Pancreas (tissue), 10 donors: ENCODE measurements at regions not wholly inside any gene's neighbourhood (a gene's known extent, or its start where the extent isn't known, plus 50 kb on each side); places are given as distances from the start of the nearest gene placed in this dataset.

Experiments
- ATAC-seq, 4 donors: fragments of 200-7000 bp; cut with Tn5 transposase; one replicate each; pipeline versions ENCODE4 v1.8.0 to v1.9.1; 2020; ENCODE audit warnings: mild to moderate bottlenecking in 4 of 4, moderate library complexity in 4 of 4
- DNase-seq, 6 donors: peaks; one replicate each; pipeline ENCODE4 v3.0.0-alpha.2; 2020
- FAIRE-seq: peaks from 2 replicates; lab custom pipeline; 2012; peaks lifted over from hg19 to GRCh38; lab: Jason Lieb, UNC
- H3K27ac ChIP-seq, 4 donors: fragments of 200-600 bp; sonication (generic); 1 replicate in 3 of 4; 2 replicates in 1 of 4; pipeline versions ENCODE4 v1.5.0 to v1.8.0; 2020
- H3K27me3 ChIP-seq, 4 donors: fragments of 200-600 bp; one replicate each; pipeline ENCODE4 v1.8.0; 2021
- H3K36me3 ChIP-seq, 3 donors: fragments of 200-600 bp; sonication (generic) in 1 of 3; one replicate each; pipeline versions ENCODE4 v1.5.0 to v1.8.0; 2020 to 2021
- H3K4me1 ChIP-seq, 3 donors: fragments of 200-600 bp; one replicate each; pipeline ENCODE4 v1.8.0; 2021
- H3K4me3 ChIP-seq, 4 donors: fragments of 200-600 bp; sonication (generic) in 2 of 4; one replicate each; pipeline versions ENCODE4 v1.5.0 to v1.8.0; 2020 to 2021
- H3K9me3 ChIP-seq, 4 donors: fragments of 200-600 bp; one replicate each; pipeline ENCODE4 v1.8.0; 2021
- CTCF ChIP-seq, 4 donors: fragments of 200-600 bp; sonication (generic) in 3 of 4; IDR thresholded peaks; one replicate each; pipeline versions ENCODE4 v1.5.0 to v1.8.0; 2021; ENCODE audit warnings: antibody characterized with exemption in 4 of 4
- WGBS, 2 donors: extraction: QIAGEN DNeasy Blood & Tissue Kit; methylation state at CpG; one replicate each; pipeline ENCODE4 v1.1.7; 2013; 5-methylcytosine and 5-hydroxymethylcytosine counted together
- intact Hi-C, 3 donors: fragments of 100-400 bp; cut with DNase I; formaldehyde crosslinking; loops; one replicate each; pipeline versions ENCODE4 v1.11.1 to v1.14.2; 2022
- donor health status: healthy with polysubstance abuse.
- donor health status: DM: no; HTN: no; CAD: no; lungs with moderate emphysema.
- donor health status: DM: no; HTN: no; CAD: no.
- donor health status: control.
- donor health status: control.
- donor health status: Bipolar disorder and iron deficiency.
- donor health status: DM: yes; HTN: yes; CAD: no.
- donor health status: DM: no; HTN: no; CAD: no.
- donor health status: DM: no; HTN: no; CAD: no.
- donor health status: DM: yes; HTN: yes; CAD: no.

GRCh38 chr1:17995480-17995879 is 112.1 kb upstream of the IGSF21 start:
- FAIRE-seq (no peak), DNase-seq (no peak), ATAC-seq (no peak)
- Histone ChIP-seq H3K36me3 (no peaks in the 10 kb centered on the region), H3K9me3 (no peaks in the 10 kb centered on the region), H3K27me3 (no peaks in the 10 kb centered on the region), H3K4me3 (no peak overlapping the region), H3K4me1 (no peaks in the 10 kb centered on the region), H3K27ac (no peak overlapping the region)
- 98 to 100% methylated on average over 1 of the region's 1 CpG for WGBS, 2 donors
- intact Hi-C loops, result no loop called here
- no peak for TF ChIP-seq CTCF (IDR thresholded peaks at IDR 0.05)

- WGBS, 2 donors, result 67 to 72% methylated on average over 6 of the region's 6 CpGs
- TF ChIP-seq CTCF (IDR thresholded peaks at IDR 0.05), result peak in 1 of 4 donors; percentile 11
Measured at GRCh38 chr1:17998889-17999288, 108.7 kb upstream of the IGSF21 start.

GRCh38 chr1:17999884-18000283 is 107.7 kb upstream of the IGSF21 start:
- peaks cover 0 to 12% (median 0%) of the 10 kb centered on the region in 3 donors for H3K4me1 ChIP-seq
- no peak overlapping the region for H3K27ac ChIP-seq
- WGBS, 2 donors, result 76 to 84% methylated on average over 3 of the region's 3 CpGs
- ATAC-seq (no peak), FAIRE-seq (no peak), DNase-seq (no peak)
- no peaks in the 10 kb centered on the region for H3K9me3 ChIP-seq
- TF ChIP-seq CTCF (IDR thresholded peaks at IDR 0.05), result no peak
- H3K27me3 ChIP-seq, result no peaks in the 10 kb centered on the region
- H3K4me3 ChIP-seq, result no peak overlapping the region
- H3K36me3 ChIP-seq, result no peaks in the 10 kb centered on the region
- intact Hi-C loops, result no loop called here

More at GRCh38 chr1:17998889-17999288, 108.7 kb upstream of the IGSF21 start:
- Histone ChIP-seq H3K27me3 (no peaks in the 10 kb centered on the region), H3K36me3 (no peaks in the 10 kb centered on the region), H3K4me3 (no peak overlapping the region), H3K4me1 (peaks cover 0 to 4% (median 0%) of the 10 kb centered on the region in 3 donors), H3K9me3 (no peaks in the 10 kb centered on the region), H3K27ac (no peak overlapping the region)
- FAIRE-seq (no peak), DNase-seq (no peak), ATAC-seq (no peak)
- intact Hi-C loops, result no loop called here

GRCh38 chr1:18001725-18002124 is 105.9 kb upstream of the IGSF21 start:
- H3K36me3 ChIP-seq, result no peaks in the 10 kb centered on the region
- FAIRE-seq, result no peak
- DNase-seq, result no peak
- no peak overlapping the region for H3K4me3 ChIP-seq
- peaks cover 0 to 12% (median 0%) of the 10 kb centered on the region in 3 donors for H3K4me1 ChIP-seq
- no peak overlapping the region for H3K27ac ChIP-seq
- H3K9me3 ChIP-seq, result no peaks in the 10 kb centered on the region
- no peak for ATAC-seq
- H3K27me3 ChIP-seq, result no peaks in the 10 kb centered on the region
- no peak for TF ChIP-seq CTCF (IDR thresholded peaks at IDR 0.05)
- intact Hi-C loops, result no loop called here
- WGBS, 2 donors, result 55% methylated on average over 8 of the region's 8 CpGs

GRCh38 chr1:18004278-18004677 is 103.3 kb upstream of the IGSF21 start:
- 28 to 32% methylated on average over 7 of the region's 7 CpGs for WGBS, 2 donors
- no peak for TF ChIP-seq CTCF (IDR thresholded peaks at IDR 0.05)
- intact Hi-C loops, result no loop called here

More at GRCh38 chr1:18004278-18004677, 103.3 kb upstream of the IGSF21 start:
- Histone ChIP-seq H3K9me3 (no peaks in the 10 kb centered on the region), H3K27me3 (no peaks in the 10 kb centered on the region), H3K4me3 (no peak overlapping the region), H3K4me1 (peaks cover 0 to 12% (median 0%) of the 10 kb centered on the region in 3 donors), H3K27ac (no peak overlapping the region), H3K36me3 (no peaks in the 10 kb centered on the region)
- FAIRE-seq (no peak), ATAC-seq (peak; percentile 58 to 81 (median 67)), DNase-seq (peak in 2 of 6 donors; percentile 23 to 30)
